Astrocyte of the spinal cord (primary cell): ENCODE measurements at regions not wholly inside any gene's neighbourhood (a gene's known extent, or its start where the extent isn't known, plus 50 kb on each side); places are given as distances from the start of the nearest gene placed in this dataset.
A peak's percentile ranks its signal among the peaks of the same experiment; 100 is the strongest.

Experiments
- DNase-seq: peaks from one replicate; pipeline ENCODE4 v3.0.0; 2011; ENCODE audit warnings: low read depth, low spot score
- H3K4me3 ChIP-seq: 2 replicates; pipeline ENCODE4 v1.5.1; 2011; ENCODE audit warnings: low read depth, mild to moderate bottlenecking, low read length, moderate library complexity
- CTCF ChIP-seq: IDR thresholded peaks from 2 replicates; pipeline ENCODE4 v1.5.1; 2012; ENCODE audit warnings: low read depth, mild to moderate bottlenecking, low read length, inconsistent platforms
- in situ Hi-C: cut with HindIII; loops from 2 replicates; pipeline ENCODE4 v1.10.0; 2017; ENCODE audit warnings: low sequenced_read_pairs

- no peak overlapping the region for H3K4me3 ChIP-seq
- peak; percentile 37 for DNase-seq
- in situ Hi-C loops = no loop called here
- no peak for TF ChIP-seq CTCF
These were observed 624.8 kb downstream of the DACH1 start for GRCh38 chr13:71242201-71242600.

- in situ Hi-C loops = no loop called here
- peak; percentile 74 for TF ChIP-seq CTCF
- no peak overlapping the region for H3K4me3 ChIP-seq
- peak; percentile 28 for DNase-seq
These were observed 626.1 kb downstream of the DACH1 start for GRCh38 chr13:71240911-71241310.

- no peak for DNase-seq
- TF ChIP-seq CTCF = no peak
- no peak overlapping the region for H3K4me3 ChIP-seq
- in situ Hi-C loops = no loop called here
These were observed 629.7 kb downstream of the DACH1 start for GRCh38 chr13:71237332-71237731.

GRCh38 chr13:71219698-71220415, 647.1 kb downstream of the DACH1 start:
- no peak for TF ChIP-seq CTCF
- in situ Hi-C loops = no loop called here
- H3K4me3 ChIP-seq = no peak overlapping the region
- DNase-seq = no peak

- in situ Hi-C loops = no loop called here
- peak; percentile 14 for TF ChIP-seq CTCF
- no peak overlapping the region for H3K4me3 ChIP-seq
- DNase-seq = no peak
These were observed 648.0 kb downstream of the DACH1 start for GRCh38 chr13:71218960-71219359.

GRCh38 chr13:71217827-71218226, 649.2 kb downstream of the DACH1 start:
- H3K4me3 ChIP-seq = no peak overlapping the region
- no peak for TF ChIP-seq CTCF
- no peak for DNase-seq
- in situ Hi-C loops = no loop called here
